ENCODE measurements at regions not wholly inside any gene's neighbourhood (a gene's known extent, or its start where the extent isn't known, plus 50 kb on each side); places are given as distances from the start of the nearest gene placed in this dataset.

- CTCF ChIA-PET: no interaction called here
- BruUV-seq (replicated peaks): no TSS peak
- Histone ChIP-seq H3K4me1 (ENCODE audit: control insufficient read depth in 1 of 2, insufficient read depth in 2 of 2, low read length in 2 of 2) (no peaks in the 10 kb centered on the region), H3K4me2 (ENCODE audit: low read length) (no peak overlapping the region), H3K27me3 (ENCODE audit: insufficient read depth, low read length) (no peaks in the 10 kb centered on the region), H3K9ac (ENCODE audit: low read length) (no peak overlapping the region), H3K4me3 (replicated peaks in 1 of 2; ENCODE audit: low read depth in 1 of 2, low read length in 2 of 2) (no peak overlapping the region), H2AFZ (ENCODE audit: low read depth, low read length, poor library complexity, severe bottlenecking) (no peak overlapping the region), H3K9me2 (ENCODE audit: insufficient read depth) (no peaks in the 10 kb centered on the region), H3K27ac (ENCODE audit: low read depth, low read length) (no peak overlapping the region), H4K20me1 (ENCODE audit: insufficient read depth) (no peaks in the 10 kb centered on the region), H3K9me3 (ENCODE audit: control insufficient read depth in 1 of 2, insufficient read depth in 1 of 2, low read depth in 1 of 2, low read length in 2 of 2) (no peaks in the 10 kb centered on the region; a peak in 2 of 4 replicates), H3K79me2 (ENCODE audit: insufficient read depth, low read length) (no peaks in the 10 kb centered on the region), H3K36me3 (ENCODE audit: control insufficient read depth in 1 of 2, insufficient read depth in 2 of 2, low read length in 2 of 2) (no peaks in the 10 kb centered on the region)
- DNase-seq (ENCODE audit: low read depth, low spot score) (no peak), ATAC-seq (no peak)
- RAD21 ChIA-PET (ENCODE audit: low non-redundant PET in 1 of 2, low total read pairs in 2 of 2, uncharacterized antibody in 2 of 2, unreplicated experiment in 2 of 2): no interaction called here
- TF ChIP-seq ELF1 (IDR thresholded peaks at IDR 0.05; ENCODE audit: borderline replicate concordance, low read depth): no peak
- TF ChIP-seq SIN3A (IDR thresholded peaks at IDR 0.05; ENCODE audit: low read depth): no peak
- TF ChIP-seq REST (IDR thresholded peaks at IDR 0.05; ENCODE audit: low read depth): no peak
- TF ChIP-seq CEBPB (IDR thresholded peaks at IDR 0.05; ENCODE audit: low read depth): no peak
- TF ChIP-seq ZBTB33 (IDR thresholded peaks at IDR 0.05; ENCODE audit: extremely low read depth, insufficient replicate concordance, low read length): no peak
- no peak for TF ChIP-seq YY1 (IDR thresholded peaks at IDR 0.05; ENCODE audit: extremely low read depth, insufficient replicate concordance, low read depth, low read length)
- TF ChIP-seq FOSL1 (IDR thresholded peaks at IDR 0.05; ENCODE audit: low read depth): no peak
- TF ChIP-seq POLR2AphosphoS5 (IDR thresholded peaks at IDR 0.05; ENCODE audit: low read depth, low read length): no peak
- TF ChIP-seq EGR1 (IDR thresholded peaks at IDR 0.05; ENCODE audit: low read depth): no peak
- no peak for TF ChIP-seq TCF7L2 (IDR thresholded peaks at IDR 0.05; ENCODE audit: borderline replicate concordance, extremely low read depth, insufficient read depth, insufficient read length)
- no peak for TF ChIP-seq RAD21 (IDR thresholded peaks at IDR 0.05; ENCODE audit: low read depth)
- TF ChIP-seq CBX3 (IDR thresholded peaks at IDR 0.05; ENCODE audit: low read depth): no peak
- TF ChIP-seq POLR2A (IDR thresholded peaks at IDR 0.05; ENCODE audit: borderline replicate concordance, extremely low read depth, insufficient read depth, insufficient read length): no peak
- no peak for TF ChIP-seq EZH2 (IDR thresholded peaks at IDR 0.05)
- TF ChIP-seq ZFX (IDR thresholded peaks at IDR 0.05): no peak
- no peak for TF ChIP-seq MAX (IDR thresholded peaks at IDR 0.05)
- TF ChIP-seq CTCF (IDR thresholded peaks at IDR 0.05 in 2 of 3, conservative IDR thresholded peaks at IDR 0.05 in 1 of 3; ENCODE audit: borderline replicate concordance in 1 of 3, insufficient read depth in 1 of 3, low read depth in 2 of 3, low read length in 2 of 3): no peak
- TF ChIP-seq SRF (IDR thresholded peaks at IDR 0.05; ENCODE audit: low read depth): no peak
- no peak for TF ChIP-seq ATF3 (IDR thresholded peaks at IDR 0.05)
- no peak for TF ChIP-seq JUND (IDR thresholded peaks at IDR 0.05)
- POLR2A ChIA-PET: no interaction called here
- intact Hi-C loops (cut with micrococcal nuclease): no loop called here
These were observed 683.5 kb downstream of the RPL10L start for GRCh38 chr14:45968037-45968436.
